ENCODE measurements at regions not wholly inside any gene's neighbourhood (a gene's known extent, or its start where the extent isn't known, plus 50 kb on each side); places are given as distances from the start of the nearest gene placed in this dataset.
A peak's percentile ranks its signal among the peaks of the same experiment; 100 is the strongest.

GRCh38 chr4:104394406-104395167, 100.1 kb downstream of the CXXC4 start:
- Histone ChIP-seq H3K27me3 (ENCODE audit: control insufficient read depth, insufficient read depth, low read length) (no peaks in the 10 kb centered on the region), H3K9ac (ENCODE audit: insufficient read depth, low read length) (no peak overlapping the region), H2AFZ (ENCODE audit: low read length) (peak overlapping the region; percentile 41), H3K9me3 (ENCODE audit: control insufficient read depth, insufficient read depth, low read depth, low read length) (no peaks in the 10 kb centered on the region), H4K20me1 (ENCODE audit: control insufficient read depth, extremely low read depth, insufficient read depth, low read length) (no peaks in the 10 kb centered on the region), H3K4me2 (ENCODE audit: extremely low read depth, insufficient read depth, low read length) (no peak overlapping the region), H3K79me2 (ENCODE audit: control insufficient read depth, insufficient read depth, low read length) (no peaks in the 10 kb centered on the region), H3K4me3 (replicated peaks in 1 of 4; ENCODE audit: control extremely low read depth in 1 of 4, insufficient read depth in 1 of 4, low read depth in 3 of 4, low read length in 4 of 4) (peak overlapping the region in 1 of 4 experiments; percentile 43), H3K4me1 (ENCODE audit: control insufficient read depth, extremely low read depth, insufficient read depth, low read length) (no peaks in the 10 kb centered on the region), H3K36me3 (ENCODE audit: control insufficient read depth, insufficient read depth, low read length) (no peaks in the 10 kb centered on the region), H3K27ac (ENCODE audit: insufficient read depth, low read length) (no peak overlapping the region)
- DNase-seq (ENCODE audit: low read depth in 2 of 2) = no peak
- TF ChIP-seq EZH2 (IDR thresholded peaks at IDR 0.05; ENCODE audit: low read length, missing control alignments) = no peak
- no peak for TF ChIP-seq CTCF (conservative IDR thresholded peaks at IDR 0.05 in 1 of 2, IDR thresholded peaks at IDR 0.05 in 1 of 2; ENCODE audit: low read depth in 1 of 2, low read length in 2 of 2)

- no peak overlapping the region for H3K4me2 ChIP-seq (ENCODE audit: extremely low read depth, insufficient read depth, low read length)
- no peaks in the 10 kb centered on the region for H3K79me2 ChIP-seq (ENCODE audit: control insufficient read depth, insufficient read depth, low read length)
- H3K9me3 ChIP-seq (ENCODE audit: control insufficient read depth, insufficient read depth, low read depth, low read length) = no peaks in the 10 kb centered on the region
- H3K4me3 ChIP-seq (replicated peaks in 1 of 4; ENCODE audit: control extremely low read depth in 1 of 4, insufficient read depth in 1 of 4, low read depth in 3 of 4, low read length in 4 of 4) = peak overlapping the region in 1 of 4 experiments; percentile 11
- no peaks in the 10 kb centered on the region for H4K20me1 ChIP-seq (ENCODE audit: control insufficient read depth, extremely low read depth, insufficient read depth, low read length)
- H3K27ac ChIP-seq (ENCODE audit: insufficient read depth, low read length) = no peak overlapping the region
- peak in 1 of 2 donors; percentile 3 for DNase-seq (ENCODE audit: low read depth in 2 of 2)
- no peak overlapping the region for H2AFZ ChIP-seq (ENCODE audit: low read length)
- no peaks in the 10 kb centered on the region for H3K4me1 ChIP-seq (ENCODE audit: control insufficient read depth, extremely low read depth, insufficient read depth, low read length)
- H3K27me3 ChIP-seq (ENCODE audit: control insufficient read depth, insufficient read depth, low read length) = no peaks in the 10 kb centered on the region
- H3K36me3 ChIP-seq (ENCODE audit: control insufficient read depth, insufficient read depth, low read length) = no peaks in the 10 kb centered on the region
- no peak for TF ChIP-seq EZH2 (IDR thresholded peaks at IDR 0.05; ENCODE audit: low read length, missing control alignments)
- no peak for TF ChIP-seq CTCF (conservative IDR thresholded peaks at IDR 0.05 in 1 of 2, IDR thresholded peaks at IDR 0.05 in 1 of 2; ENCODE audit: low read depth in 1 of 2, low read length in 2 of 2)
- H3K9ac ChIP-seq (ENCODE audit: insufficient read depth, low read length) = no peak overlapping the region
Observed at GRCh38 chr4:104393655-104394324, 100.9 kb downstream of the CXXC4 start.

GRCh38 chr4:104385713-104386112, 109.0 kb downstream of the CXXC4 start:
- no peak for DNase-seq (ENCODE audit: low read depth in 2 of 2)
- Histone ChIP-seq H3K4me1 (ENCODE audit: control insufficient read depth, extremely low read depth, insufficient read depth, low read length) (no peaks in the 10 kb centered on the region), H3K4me2 (ENCODE audit: extremely low read depth, insufficient read depth, low read length) (no peak overlapping the region), H3K79me2 (ENCODE audit: control insufficient read depth, insufficient read depth, low read length) (no peaks in the 10 kb centered on the region), H3K27ac (ENCODE audit: insufficient read depth, low read length) (no peak overlapping the region), H3K36me3 (ENCODE audit: control insufficient read depth, insufficient read depth, low read length) (no peaks in the 10 kb centered on the region), H3K9me3 (ENCODE audit: control insufficient read depth, insufficient read depth, low read depth, low read length) (no peaks in the 10 kb centered on the region), H2AFZ (ENCODE audit: low read length) (no peak overlapping the region), H4K20me1 (ENCODE audit: control insufficient read depth, extremely low read depth, insufficient read depth, low read length) (no peaks in the 10 kb centered on the region), H3K9ac (ENCODE audit: insufficient read depth, low read length) (no peak overlapping the region), H3K4me3 (replicated peaks in 1 of 4; ENCODE audit: control extremely low read depth in 1 of 4, insufficient read depth in 1 of 4, low read depth in 3 of 4, low read length in 4 of 4) (no peak overlapping the region), H3K27me3 (ENCODE audit: control insufficient read depth, insufficient read depth, low read length) (no peaks in the 10 kb centered on the region)
- TF ChIP-seq EZH2 (IDR thresholded peaks at IDR 0.05; ENCODE audit: low read length, missing control alignments) = no peak
- TF ChIP-seq CTCF (conservative IDR thresholded peaks at IDR 0.05 in 1 of 2, IDR thresholded peaks at IDR 0.05 in 1 of 2; ENCODE audit: low read depth in 1 of 2, low read length in 2 of 2) = no peak
